Renal pelvis (tissue), 1 donor: ENCODE measurements at regions not wholly inside any gene's neighbourhood (a gene's known extent, or its start where the extent isn't known, plus 50 kb on each side); places are given as distances from the start of the nearest gene placed in this dataset.
"Not testable (repeated sequence)": the region's sequence is repeated elsewhere in the genome, so short reads cannot be mapped to it uniquely, and the experiment has no call there.

Experiments
- DNase-seq: peaks from one replicate; pipeline ENCODE4 v3.0.0-alpha.2; 2013

DNA sequence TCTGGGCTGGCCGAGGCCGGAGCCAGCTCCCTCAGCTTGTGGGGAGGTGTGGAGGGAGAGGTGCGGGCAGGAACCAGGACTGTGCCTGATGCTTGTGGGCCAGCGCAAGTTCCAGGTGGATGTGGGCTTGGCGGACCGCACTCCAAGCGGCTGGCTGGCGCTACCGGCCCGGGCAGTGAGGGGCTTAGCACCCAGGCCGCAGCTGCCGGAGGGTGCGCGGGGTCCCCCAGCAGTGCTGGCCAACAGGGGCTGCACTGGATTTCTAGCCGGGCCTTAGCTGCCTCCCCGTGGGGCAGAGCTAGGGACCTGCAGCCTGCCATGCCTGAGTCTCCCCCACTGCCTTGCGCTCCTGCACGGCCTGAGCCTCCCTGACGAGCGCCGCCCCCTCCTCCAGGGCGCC lies 242.8 kb downstream of the CCSER2 start:
- no peak for DNase-seq

DNA sequence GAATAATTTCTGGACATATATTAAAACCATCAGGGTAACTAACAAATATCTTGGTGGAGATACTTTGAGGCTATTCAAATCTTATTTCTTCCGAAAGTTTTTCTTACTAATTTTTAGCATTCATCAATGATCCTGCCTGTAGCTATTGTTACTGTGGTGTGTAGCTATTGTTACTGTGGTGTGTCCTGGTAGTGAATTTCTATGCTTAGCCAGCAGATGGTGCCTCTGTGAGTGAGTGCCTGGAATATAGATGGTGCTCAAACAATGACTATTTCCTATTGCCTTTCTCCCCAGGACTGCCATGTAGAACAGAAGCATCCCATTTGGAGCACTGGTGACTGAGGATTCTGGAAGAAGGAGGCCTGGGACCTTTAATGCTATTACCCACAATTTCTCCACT lies 245.7 kb downstream of the CCSER2 start:
- DNase-seq, result no peak

DNA sequence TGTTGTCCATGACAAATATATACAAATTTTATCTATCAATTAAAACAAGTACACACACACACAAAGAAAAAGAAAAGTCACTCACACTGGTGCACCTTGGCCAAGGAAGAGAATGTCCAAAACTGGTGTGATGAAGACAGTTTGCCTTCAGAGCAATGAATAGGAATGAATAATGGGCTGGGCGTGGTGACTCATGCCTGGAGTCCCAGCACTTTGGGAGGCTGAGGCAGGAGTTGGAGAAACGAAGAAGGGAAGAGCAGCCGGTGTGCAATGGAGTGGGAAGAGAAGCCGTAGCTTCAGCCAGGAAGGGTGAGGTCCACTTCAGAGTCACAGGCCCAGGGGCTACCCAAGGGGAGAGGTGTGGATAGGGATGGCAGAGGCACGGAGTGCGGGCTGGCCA lies 253.6 kb downstream of the CCSER2 start:
- no peak for DNase-seq

DNA sequence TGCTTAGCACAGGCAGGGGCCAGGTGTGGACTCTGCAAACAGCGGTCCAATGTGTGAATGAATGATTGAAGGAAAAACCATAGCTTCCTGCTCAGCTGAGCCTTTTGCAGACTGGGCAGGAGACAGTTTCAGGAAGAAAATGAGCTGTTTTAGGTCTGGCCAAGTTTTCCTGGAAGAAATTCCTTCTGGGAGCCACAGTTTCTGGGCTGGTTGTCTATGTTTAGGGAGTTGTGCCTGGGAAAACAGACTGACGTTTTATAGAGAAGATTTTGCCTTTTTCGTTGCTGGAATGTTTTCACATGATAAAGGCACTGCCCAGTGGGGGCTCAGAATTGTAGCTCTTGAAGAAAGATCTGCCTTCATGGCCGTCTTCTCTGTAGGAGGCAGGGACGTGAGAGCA lies 255.1 kb downstream of the CCSER2 start:
- no peak for DNase-seq

DNA sequence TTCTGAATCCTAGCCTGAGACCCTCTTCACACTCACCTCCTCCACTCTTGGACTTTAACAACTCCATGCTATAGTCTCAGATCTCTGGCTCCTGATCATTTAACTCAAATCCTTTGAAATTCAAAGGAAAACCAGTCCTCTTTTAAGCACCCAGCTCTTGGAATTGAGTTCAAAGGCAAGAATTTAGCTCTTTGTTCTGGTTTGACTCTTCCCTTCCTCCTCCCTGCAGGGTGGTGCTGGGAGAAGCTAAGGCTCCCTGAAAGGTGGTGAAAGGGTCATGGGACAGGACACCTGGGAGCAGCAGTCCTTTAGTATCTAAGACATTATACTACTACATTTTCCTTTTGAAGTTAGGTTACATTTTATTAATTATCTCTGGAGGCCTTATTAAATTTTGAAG lies 259.4 kb downstream of the CCSER2 start:
- DNase-seq, result no peak

DNA sequence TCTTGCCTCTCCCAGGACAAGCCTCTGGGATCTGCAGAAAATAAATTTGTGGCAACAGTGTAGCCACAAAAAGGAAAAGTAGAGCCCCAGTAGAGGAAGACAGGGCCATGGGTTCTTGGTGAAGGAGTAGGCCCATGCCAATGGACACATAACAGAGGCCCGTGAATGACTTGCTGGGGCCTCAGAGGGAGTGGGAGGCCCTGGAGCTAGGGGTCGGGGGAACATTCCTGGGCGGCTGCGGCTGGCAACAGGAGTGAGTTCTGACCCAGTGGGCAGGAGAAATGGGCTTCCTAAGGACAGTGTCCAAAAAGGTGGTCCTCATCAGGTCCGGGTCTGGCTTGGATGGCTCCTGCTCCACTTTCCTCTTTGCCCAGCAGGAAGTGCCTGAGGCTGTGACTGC lies 260.0 kb downstream of the CCSER2 start:
- no peak for DNase-seq

DNA sequence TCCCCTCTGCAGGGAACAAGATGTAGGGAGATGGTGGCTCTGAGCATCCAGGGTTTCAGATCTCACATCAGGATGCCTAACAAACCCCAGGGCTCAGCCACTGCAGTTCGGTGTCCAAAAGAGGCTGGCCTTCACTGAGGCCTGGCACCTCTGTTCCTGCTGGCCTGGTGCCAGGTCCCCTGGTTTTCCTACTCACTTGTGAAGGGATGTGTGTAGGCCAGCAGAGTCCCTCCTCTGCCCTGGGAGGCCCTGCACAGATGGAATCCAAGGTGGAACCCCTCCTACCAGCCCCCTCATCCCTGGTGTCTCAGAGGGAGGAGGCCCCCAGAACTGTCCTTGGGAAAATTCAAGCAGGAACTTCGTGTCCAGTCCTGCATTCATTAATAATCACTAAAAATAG lies 260.6 kb downstream of the CCSER2 start:
- no peak for DNase-seq

DNA sequence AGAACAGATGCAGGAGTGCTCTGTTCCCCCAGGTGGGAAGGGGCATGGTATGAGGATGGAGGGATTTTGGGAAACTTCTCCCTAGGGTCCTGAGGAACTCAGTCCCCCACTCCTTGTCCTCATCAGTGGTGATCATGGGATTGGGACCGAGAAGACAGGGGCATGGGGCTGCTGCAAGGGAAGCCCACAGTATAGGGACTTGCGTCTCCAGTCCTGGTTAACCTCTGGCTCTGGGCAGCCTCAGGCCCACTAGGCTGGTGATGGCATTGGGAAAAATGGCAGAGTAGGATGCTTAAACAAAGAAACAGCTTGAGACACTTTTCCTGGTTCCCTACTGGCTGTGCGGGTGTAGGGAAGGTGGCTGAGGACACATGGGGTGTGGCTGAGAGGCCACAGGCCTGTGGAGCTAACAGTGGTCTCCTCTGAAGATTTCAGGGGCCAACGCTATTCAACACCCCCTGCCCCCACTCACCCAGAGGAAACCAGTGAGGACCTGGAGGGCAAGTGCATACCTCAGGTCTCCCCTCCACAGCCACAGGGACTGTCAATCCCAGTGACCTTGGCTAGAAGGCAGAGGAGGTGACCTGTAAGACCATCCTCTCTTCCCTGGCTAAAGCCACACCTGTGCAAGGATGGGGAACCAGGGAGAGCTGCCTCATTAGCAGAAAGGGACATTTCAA lies 261.3 kb downstream of the CCSER2 start:
- no peak for DNase-seq

DNA sequence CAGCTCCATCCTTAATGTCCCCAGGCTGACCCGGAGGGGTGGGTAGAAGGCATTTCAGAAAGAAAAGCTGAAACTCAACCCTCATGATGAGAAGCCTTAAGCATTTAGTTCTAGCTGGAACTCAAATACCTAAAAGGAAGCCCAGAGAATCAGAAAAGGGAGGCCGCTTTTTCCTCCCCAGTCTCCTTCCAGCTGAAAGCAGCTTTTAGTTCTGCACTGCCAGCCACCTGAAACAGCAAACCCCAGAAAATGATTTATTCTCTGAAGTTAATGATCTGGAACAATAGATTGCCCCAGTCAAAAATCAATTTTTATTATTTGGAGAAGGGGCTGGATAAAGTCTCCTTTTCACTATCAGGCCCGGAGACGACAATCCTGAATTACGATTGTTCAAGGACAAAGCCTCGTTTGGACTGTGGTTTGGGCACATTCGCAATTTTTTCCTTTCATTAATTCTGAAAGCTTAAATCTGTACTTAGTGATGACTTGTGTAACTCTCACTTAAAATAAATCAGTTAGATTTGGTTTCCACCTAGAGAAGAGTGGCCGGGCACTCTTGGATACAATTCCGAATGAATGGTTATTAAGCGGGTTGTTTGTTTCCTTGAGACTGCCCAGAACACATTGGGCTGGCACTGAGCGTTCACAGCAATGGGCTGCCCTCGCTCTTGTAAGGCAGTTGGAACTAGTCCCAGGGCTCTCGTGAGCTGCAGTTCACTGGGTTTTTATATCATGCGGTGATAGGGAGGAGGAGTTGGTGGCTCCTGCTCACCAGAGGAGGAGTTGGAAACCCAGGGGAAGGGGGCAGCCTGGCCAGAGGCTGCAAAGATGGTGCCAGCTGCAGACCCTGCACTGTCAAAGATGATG lies 262.2 kb downstream of the CCSER2 start:
- DNase-seq, result peak; percentile 21

DNA sequence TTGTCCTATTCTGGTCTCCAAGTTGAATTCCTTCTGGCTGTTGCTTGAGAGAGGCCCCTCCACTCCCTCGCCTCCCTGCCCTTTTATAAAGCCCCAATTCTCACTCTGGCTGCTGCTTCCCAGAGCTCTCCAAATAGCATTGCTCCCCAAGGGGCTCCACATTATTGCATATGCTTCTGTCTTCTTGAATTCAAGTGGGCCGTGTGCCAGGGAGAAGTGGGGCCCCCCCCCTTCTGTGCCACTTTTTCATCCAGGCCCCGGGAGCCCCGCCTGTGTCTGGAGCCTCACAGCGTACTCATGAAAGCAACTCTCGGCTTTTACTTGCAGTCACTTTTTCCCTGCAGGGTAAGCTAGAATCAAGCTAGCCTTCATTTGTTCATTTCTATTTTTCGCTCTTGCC lies 265.1 kb downstream of the CCSER2 start:
- DNase-seq, result no peak

DNA sequence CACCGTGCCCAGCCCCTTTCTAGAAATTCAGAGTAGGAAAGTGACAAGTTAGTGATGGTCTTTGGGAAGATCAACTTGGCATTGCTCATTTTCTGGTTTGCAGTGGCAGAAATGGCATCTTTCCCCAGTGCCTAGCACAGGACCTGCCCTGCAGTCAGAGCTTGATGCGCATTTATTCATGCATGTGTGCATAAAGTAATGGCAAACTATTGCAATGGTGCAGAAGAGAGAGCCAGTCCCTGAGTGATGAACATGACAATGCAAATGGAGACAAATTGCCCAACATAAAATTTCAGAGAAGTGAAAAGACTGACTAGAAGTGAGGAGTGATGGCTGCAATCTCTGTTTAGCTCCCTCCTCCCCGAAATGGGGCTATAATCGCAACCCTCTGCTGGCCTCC lies 268.2 kb downstream of the CCSER2 start:
- no peak for DNase-seq

DNA sequence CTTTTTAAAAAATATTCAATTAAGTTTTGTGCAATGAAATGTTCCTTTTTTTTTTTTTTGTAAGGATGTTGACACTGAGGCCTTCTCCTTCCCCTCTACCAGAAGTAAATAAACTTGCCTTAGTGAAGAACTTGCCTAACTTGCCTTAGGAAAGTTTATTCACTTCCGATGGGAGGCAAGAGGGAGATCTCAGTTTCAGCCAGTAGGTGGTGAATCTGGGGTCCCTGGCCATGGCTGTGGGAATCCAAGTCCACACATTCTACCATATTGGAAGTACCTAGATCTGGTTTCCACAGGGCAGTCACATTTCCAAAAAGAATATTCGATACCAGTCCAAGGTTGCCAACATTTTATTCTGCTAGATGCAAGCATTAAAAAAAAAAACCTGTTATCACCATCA lies 270.9 kb downstream of the CCSER2 start:
- no peak for DNase-seq

DNA sequence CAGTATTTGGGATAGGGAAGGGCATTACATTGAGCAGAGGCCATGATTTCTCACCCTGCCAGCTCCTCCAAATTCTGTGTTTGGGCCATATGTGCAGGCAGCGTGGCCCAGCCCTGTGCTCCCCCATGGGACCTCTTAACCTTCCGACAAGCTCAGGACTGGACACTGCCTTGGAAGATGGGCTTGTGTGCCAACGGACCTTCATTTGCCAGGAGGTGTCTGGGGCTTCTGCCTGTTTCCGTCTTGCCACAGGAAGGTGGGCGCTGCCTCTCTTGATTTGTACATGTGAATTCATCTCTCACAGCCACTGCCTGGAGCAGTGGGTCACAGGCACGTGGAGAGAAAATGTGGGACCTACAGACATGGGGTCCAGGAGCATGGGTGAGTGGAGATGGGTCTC lies 272.6 kb downstream of the CCSER2 start:
- DNase-seq, result no peak

DNA sequence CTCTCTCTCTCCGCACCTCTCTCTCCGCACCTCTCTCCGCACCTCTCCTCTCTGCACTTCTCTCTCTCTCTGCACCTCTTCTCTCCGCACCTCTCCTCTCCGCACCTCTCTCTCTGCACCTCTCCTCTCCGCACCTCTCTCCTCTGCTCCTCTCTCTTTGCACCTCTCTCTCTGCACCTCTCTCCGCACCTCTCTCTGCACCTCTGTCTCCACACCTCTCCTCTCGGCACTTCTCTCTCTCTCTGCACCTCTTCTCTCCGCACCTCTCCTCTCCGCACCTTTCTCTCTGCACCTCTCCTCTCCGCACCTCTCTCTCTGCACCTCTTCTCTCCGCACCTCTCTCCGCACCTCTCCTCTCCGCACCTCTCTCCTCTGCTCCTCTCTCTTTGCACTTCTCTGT lies 274.2 kb downstream of the CCSER2 start:
- DNase-seq, result not testable (repeated sequence)

DNA sequence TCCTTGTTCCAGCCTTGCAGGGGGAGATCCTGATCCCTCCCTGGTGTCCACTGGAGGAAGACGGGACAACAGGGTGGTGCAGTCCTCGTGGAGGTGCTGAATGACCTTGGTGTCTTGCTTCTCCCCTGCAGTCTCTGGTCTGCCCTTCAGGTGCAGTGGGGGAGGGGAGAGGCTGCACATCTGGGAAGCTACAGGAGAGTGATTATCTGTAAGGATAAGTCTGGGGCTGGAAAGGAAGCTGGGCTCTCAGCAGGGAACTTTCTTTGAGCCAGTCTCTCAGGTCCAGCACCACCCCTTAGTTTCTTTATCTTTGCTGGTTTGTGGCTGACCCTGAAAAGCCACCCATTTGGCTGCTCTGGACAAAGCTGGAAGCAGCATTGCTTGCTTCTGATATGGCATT lies 275.6 kb downstream of the CCSER2 start:
- DNase-seq, result no peak

DNA sequence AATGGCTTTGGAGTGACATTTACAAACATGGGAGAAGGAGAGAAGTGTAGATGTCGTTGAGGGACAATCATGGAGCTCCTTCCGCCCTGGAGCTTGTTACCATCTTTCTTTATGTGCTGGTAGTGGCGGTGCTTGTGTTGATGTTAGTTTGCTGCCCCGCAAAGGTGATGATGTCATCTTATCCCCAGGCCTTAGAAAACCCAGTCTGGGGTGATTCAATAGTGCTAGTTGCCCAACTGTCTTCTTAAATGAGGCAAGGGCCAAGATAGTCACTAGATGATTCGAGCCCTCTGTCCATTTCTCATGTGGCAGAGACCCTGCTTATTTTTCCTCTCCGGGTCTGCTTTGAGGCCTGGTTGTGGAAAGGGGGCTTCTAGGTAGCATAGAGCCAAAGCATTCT lies 277.4 kb downstream of the CCSER2 start:
- no peak for DNase-seq

DNA sequence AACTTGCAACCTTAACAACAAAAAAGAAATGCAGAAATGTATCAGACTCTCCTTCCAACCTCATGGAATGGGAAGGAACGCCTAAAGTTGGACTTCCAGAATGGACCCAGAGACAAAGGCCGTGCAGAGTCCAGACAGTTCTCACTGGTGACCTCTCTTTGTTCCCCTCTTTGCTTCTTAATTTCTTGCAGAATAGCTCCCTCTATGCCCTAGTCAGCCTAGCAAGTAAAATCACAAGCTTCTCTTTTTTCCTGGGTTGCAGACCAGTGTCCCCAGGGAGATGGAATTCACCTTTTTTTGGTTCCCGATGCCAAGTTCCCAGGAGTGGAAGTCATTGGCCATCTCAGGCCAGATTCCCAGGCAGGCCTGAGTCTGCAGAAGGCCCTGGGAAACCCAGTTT lies 278.0 kb downstream of the CCSER2 start:
- DNase-seq, result no peak

DNA sequence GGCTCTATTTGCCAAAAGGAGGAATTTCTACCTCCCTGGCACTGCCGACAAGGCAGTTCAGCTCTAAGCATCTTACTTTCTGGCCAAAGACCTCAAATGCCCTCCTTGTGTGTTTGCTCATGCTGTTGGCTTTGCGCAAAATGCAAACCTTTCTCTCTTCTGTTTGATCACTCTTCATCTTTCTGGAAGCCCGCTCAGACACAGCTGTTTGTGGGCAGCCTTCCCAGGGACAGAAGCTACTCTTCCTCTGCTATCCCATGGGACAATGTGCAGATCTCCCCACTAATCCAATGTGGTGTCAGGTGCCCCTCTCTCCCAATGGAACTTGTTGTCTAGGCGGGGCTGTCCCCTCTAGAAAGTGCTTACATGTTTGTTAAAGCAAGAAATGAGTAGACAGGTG lies 278.7 kb downstream of the CCSER2 start:
- DNase-seq, result no peak

DNA sequence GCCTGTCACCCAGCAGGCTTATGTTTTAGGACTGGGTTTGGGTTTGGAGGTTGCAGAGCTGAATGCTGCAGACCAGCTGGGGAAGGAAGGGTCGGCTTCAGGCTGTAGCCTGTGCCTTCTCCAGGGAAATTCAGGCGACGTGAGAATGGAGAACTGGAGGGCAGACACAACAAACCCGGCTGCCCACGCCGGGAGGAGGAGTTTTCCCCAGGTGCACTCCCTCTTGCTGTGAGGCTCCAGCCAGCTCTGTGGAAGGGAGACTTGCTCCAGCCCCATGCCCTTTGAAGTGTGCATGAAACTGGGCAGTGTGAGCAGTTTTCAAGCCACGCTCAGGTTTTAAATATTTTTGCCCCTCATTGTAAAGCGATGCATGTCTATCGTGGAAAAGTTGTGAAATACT lies 279.1 kb downstream of the CCSER2 start:
- DNase-seq, result no peak

DNA sequence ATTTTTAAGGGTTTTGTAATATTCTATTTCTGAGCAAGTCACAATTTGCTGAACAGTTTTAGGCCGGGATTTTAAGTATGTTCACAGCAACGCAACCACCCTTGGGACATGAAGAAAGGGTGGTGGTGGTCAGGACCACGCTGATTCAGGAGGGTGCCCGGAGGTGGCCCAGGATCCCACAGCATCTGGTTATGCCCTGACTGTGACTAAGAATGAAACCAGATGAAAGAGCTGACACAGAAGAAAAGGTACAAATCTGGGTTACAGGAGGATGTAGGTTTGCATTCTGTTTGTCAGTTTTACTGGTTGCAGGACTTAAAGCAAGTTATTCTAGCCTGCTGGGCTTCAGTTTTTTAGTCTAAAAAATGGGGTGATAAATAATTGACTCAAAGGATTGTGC lies 279.7 kb downstream of the CCSER2 start:
- DNase-seq, result no peak

DNA sequence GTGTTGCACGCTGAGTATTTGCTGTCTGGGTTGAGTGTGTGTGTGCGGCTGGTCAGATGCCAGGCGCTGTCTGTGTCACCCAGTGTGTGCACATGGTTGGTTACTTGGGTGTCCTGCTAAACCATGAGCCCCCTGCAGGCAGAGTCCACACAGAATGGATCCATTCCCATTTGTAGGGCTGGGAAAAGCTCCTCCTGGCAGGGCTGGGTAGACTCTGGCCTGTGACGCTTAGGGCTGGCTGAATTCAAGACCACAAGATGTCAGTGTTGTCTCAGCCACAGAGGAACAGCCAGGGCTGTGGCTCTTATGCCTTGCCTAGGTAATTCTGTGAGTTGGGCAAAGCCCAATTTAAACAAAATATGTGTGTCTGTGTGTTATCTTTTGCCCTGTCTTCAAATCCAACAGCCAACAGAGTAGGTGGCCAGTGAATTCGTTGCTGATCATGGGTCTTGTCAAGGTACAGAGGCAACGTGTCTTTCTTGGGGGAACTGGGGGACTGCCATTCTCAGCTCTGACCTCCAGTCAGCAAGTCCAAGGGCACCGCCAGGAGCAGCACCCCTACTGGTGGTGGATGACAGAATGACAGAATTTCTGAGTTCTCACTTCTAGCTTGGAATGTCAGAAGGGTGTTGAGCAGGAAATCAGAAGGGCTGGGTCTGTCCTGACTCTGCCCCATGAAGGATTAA lies 285.1 kb downstream of the CCSER2 start:
- peak; percentile 42 for DNase-seq

DNA sequence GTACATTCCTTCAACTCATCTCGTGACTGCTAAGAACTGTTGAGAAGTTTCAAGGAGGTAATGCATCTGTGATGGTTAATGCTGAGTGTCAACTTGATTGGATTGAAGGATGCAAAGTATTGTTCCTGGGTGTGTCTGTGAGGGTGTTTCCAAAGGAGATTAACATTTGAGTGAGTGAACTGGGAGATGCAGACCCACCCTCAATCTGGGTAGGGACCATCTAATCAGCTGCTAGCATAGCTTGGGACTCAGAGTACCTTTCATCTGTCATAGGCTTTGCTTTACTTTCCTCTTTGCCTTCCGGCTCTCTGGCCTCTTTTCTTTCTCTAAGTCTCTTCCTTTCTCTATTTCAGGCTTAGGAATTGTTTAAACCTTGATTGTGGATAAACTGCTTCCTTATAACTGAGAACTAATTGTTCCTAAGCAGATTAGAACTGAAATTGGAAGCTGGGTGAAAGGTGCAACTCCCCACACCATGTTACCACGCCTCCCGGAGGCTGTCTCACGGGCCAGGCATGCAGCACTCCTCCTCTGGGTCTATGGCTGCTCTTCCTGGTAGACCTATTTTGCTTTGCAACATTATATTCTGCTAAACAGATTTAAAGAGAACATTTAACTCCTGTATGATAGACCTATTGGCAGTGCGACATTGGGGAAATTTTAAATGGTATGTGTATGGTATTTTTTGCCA lies 298.2 kb downstream of the CCSER2 start:
- DNase-seq, result no peak

DNA sequence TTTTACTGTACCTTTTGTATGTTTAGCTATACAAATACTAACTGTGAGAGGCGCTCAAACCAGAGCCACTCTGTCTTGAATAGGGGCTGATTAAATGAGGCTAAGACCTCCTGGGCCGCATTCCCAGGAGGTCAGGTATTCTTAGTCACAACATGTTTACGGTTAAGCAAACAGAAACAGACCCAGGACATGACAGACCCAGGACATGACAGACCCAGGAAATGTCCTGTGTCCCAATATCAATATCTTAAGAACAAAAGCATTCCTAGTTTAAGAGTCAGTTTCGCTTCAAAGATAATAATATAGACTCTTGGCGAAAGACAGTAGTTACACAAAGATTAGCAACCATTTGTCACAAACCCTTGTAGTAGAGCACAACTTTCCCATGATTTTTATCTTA lies 304.5 kb downstream of the CCSER2 start:
- no peak for DNase-seq
